Transverse colon (tissue), 4 donors: ENCODE measurements at regions not wholly inside any gene's neighbourhood (a gene's known extent, or its start where the extent isn't known, plus 50 kb on each side); places are given as distances from the start of the nearest gene placed in this dataset.

Experiments used
- DNase-seq: peaks from one replicate; pipeline ENCODE4 v3.0.0-alpha.2; 2019
- H3K27ac ChIP-seq, 4 donors: fragments of 200-600 bp; sonication (generic); 2 replicates each; pipeline ENCODE4 v1.5.1; 2016 to 2018; ENCODE audit warnings: inconsistent platforms in 4 of 4
- H3K27me3 ChIP-seq: fragments of 200-600 bp; sonication (generic); 2 replicates; pipeline ENCODE4 v1.5.1; 2017; ENCODE audit warnings: inconsistent platforms
- H3K36me3 ChIP-seq, 4 donors: fragments of 200-600 bp; sonication (generic); 2 replicates each; pipeline ENCODE4 v1.5.1; 2017 to 2019; ENCODE audit warnings: inconsistent platforms in 4 of 4
- H3K4me1 ChIP-seq, 4 donors: fragments of 200-600 bp; sonication (generic); 2 replicates each; pipeline ENCODE4 v1.5.1; 2017 to 2020; ENCODE audit warnings: inconsistent platforms in 4 of 4
- H3K4me3 ChIP-seq, 4 donors: fragments of 200-600 bp; sonication (generic); 1 replicate in 1 of 4; 2 replicates in 3 of 4; pipeline versions ENCODE4 v1.5.1 to v1.6.1; 2017 to 2019; ENCODE audit warnings: inconsistent platforms in 4 of 4
- H3K9me3 ChIP-seq, 2 donors: fragments of 200-600 bp; sonication (generic); 2 replicates each; pipeline ENCODE4 v1.5.1; 2017 to 2019; ENCODE audit warnings: inconsistent platforms in 2 of 2
- EP300 ChIP-seq: sonication (generic); formaldehyde crosslinking; IDR thresholded peaks from one replicate; pipeline ENCODE4 v1.6.1; 2017; ENCODE audit warnings: antibody characterized with exemption, low read depth
- POLR2A ChIP-seq: fragments of 450-650 bp; IDR thresholded peaks from one replicate; pipeline ENCODE4 v1.6.1; 2016; ENCODE audit warnings: antibody characterized with exemption, mild to moderate bottlenecking, moderate library complexity
- POLR2AphosphoS5 ChIP-seq, 3 donors: sonication (generic); formaldehyde crosslinking; IDR thresholded peaks; one replicate each; pipeline ENCODE4 v1.6.1; 2016; ENCODE audit warnings: antibody characterized with exemption in 3 of 3
- WGBS, 2 donors: methylation state at CpG; one replicate each; pipeline ENCODE4 v1.1.5; 2018; ENCODE audit warnings: low coverage in 1 of 2; 5-methylcytosine and 5-hydroxymethylcytosine counted together
- in situ Hi-C, 4 donors: fragments of 200-750 bp; cut with MboI; loops; one replicate each; pipeline versions ENCODE4 v1.15.0 to v1.15.1; 2017; ENCODE audit warnings: low sequenced_read_pairs in 3 of 4, low pct_ligation_motif_present in 1 of 4, low pct_unique_long_range_greater_than_20kb in 1 of 4
- intact Hi-C: fragments of 100-400 bp; cut with DNase I; formaldehyde crosslinking; loops from one replicate; pipeline ENCODE4 v1.15.1; 2023; ENCODE audit warnings: low total_unique reads
- TF ChIP-seq, protein P1 (sequence below), 5 experiments: fragments of 200-600 bp in 3 of 5; fragments of 450-650 bp in 2 of 5; sonication (generic) in 3 of 5; IDR thresholded peaks; 1 replicate in 2 of 5; 2 replicates in 3 of 5; pipeline ENCODE4 v1.5.1; 2016 to 2017; ENCODE audit warnings: antibody characterized with exemption in 5 of 5, inconsistent platforms in 3 of 5, mild to moderate bottlenecking in 2 of 5, moderate library complexity in 1 of 5

- DNase-seq, result no peak
- no peak overlapping the region for H3K4me3 ChIP-seq
- H3K4me1 ChIP-seq, result no peaks in the 10 kb centered on the region
- intact Hi-C loops (no loop called here), in situ Hi-C loops (no loop called here)
- no peak overlapping the region for H3K27ac ChIP-seq
- 85% methylated on average over 2 of the region's 2 CpGs; no CpG with 5 or more reads in 1 of the 2 donors for WGBS, 2 donors
- H3K9me3 ChIP-seq, result no peaks in the 10 kb centered on the region
- H3K36me3 ChIP-seq, result no peaks in the 10 kb centered on the region
- TF ChIP-seq, protein P1, sequence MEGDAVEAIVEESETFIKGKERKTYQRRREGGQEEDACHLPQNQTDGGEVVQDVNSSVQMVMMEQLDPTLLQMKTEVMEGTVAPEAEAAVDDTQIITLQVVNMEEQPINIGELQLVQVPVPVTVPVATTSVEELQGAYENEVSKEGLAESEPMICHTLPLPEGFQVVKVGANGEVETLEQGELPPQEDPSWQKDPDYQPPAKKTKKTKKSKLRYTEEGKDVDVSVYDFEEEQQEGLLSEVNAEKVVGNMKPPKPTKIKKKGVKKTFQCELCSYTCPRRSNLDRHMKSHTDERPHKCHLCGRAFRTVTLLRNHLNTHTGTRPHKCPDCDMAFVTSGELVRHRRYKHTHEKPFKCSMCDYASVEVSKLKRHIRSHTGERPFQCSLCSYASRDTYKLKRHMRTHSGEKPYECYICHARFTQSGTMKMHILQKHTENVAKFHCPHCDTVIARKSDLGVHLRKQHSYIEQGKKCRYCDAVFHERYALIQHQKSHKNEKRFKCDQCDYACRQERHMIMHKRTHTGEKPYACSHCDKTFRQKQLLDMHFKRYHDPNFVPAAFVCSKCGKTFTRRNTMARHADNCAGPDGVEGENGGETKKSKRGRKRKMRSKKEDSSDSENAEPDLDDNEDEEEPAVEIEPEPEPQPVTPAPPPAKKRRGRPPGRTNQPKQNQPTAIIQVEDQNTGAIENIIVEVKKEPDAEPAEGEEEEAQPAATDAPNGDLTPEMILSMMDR (IDR thresholded peaks at IDR 0.05), result no peak
- no peak for TF ChIP-seq POLR2A
- TF ChIP-seq POLR2AphosphoS5 (IDR thresholded peaks at IDR 0.05), result no peak
- no peak for TF ChIP-seq EP300
- no peaks in the 10 kb centered on the region for H3K27me3 ChIP-seq
Observed at GRCh38 chr3:33929813-33930212, 131.4 kb downstream of the PDCD6IP start.

GRCh38 chr3:33931512-33931911 lies 133.1 kb downstream of the PDCD6IP start:
- no peak for DNase-seq
- no peaks in the 10 kb centered on the region for H3K4me1 ChIP-seq
- TF ChIP-seq EP300 (no peak), POLR2A (no peak), POLR2AphosphoS5 (IDR thresholded peaks at IDR 0.05) (no peak)
- TF ChIP-seq, protein P1 (IDR thresholded peaks at IDR 0.05), result no peak
- H3K4me3 ChIP-seq, result no peak overlapping the region
- intact Hi-C loops (no loop called here), in situ Hi-C loops (no loop called here)
- H3K9me3 ChIP-seq, result no peaks in the 10 kb centered on the region
- no peaks in the 10 kb centered on the region for H3K27me3 ChIP-seq
- no peak overlapping the region for H3K27ac ChIP-seq
- no peaks in the 10 kb centered on the region for H3K36me3 ChIP-seq

GRCh38 chr3:33932010-33932764 lies 133.8 kb downstream of the PDCD6IP start:
- Histone ChIP-seq H3K27me3 (no peaks in the 10 kb centered on the region), H3K4me1 (no peaks in the 10 kb centered on the region), H3K9me3 (no peaks in the 10 kb centered on the region), H3K4me3 (no peak overlapping the region), H3K36me3 (no peaks in the 10 kb centered on the region), H3K27ac (no peak overlapping the region)
- DNase-seq, result no peak
- TF ChIP-seq, protein P1 (IDR thresholded peaks at IDR 0.05), result no peak
- TF ChIP-seq POLR2A, result no peak
- no peak for TF ChIP-seq POLR2AphosphoS5 (IDR thresholded peaks at IDR 0.05)
- no peak for TF ChIP-seq EP300
- in situ Hi-C loops, result no loop called here
- 63 to 82% methylated on average over 4 to 6 of the region's 6 CpGs for WGBS, 2 donors
- intact Hi-C loops, result no loop called here

DNA sequence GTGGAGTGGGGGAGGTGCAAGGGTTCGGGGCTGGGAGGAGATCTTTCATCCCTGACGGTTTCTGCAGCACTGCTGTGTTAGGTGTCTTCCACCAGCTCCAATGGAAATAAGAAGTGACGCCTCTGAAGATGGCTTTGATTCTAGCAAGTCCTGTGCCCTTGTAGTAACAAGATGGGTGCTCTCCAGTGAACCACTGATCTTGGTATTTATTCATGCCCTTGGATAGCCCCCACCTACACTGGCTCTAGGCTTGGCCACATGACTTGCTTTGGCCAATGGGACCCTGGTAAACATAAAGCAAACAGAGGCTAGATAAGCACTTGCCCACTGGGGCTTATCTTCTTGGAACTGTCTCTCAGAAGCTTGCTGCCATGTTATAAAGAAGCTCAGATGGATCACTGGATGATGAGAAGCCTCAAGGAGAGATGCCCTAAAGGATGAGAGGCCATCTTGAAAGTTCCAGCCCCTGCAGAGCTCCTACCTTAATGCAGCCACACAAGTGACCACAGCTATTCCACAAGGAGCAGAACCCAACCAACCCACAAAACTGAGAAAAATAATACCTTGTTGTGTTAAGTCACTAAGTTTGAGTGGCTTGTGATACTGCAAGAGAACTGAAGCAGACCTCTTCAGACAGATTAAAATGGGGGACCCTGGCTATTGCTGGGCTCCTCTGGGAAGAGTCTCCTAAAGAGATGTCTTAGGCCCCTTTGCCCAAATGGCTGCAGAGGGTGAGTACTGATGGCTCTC lies 137.9 kb downstream of the PDCD6IP start:
- 48 to 67% methylated on average over 2 to 3 of the region's 3 CpGs for WGBS, 2 donors
- no peaks in the 10 kb centered on the region for H3K4me1 ChIP-seq
- TF ChIP-seq POLR2A, result no peak
- TF ChIP-seq EP300, result no peak
- TF ChIP-seq POLR2AphosphoS5 (IDR thresholded peaks at IDR 0.05), result no peak
- TF ChIP-seq, protein P1 (IDR thresholded peaks at IDR 0.05), result no peak
- no peaks in the 10 kb centered on the region for H3K36me3 ChIP-seq
- H3K9me3 ChIP-seq, result no peaks in the 10 kb centered on the region
- no peaks in the 10 kb centered on the region for H3K27me3 ChIP-seq
- no peak for DNase-seq
- no peak overlapping the region for H3K27ac ChIP-seq
- in situ Hi-C loops, result no loop called here
- intact Hi-C loops, result no loop called here
- no peak overlapping the region for H3K4me3 ChIP-seq
